ENCODE measurements at regions not wholly inside any gene's neighbourhood (a gene's known extent, or its start where the extent isn't known, plus 50 kb on each side); places are given as distances from the start of the nearest gene placed in this dataset.

GRCh38 chr13:106675311-106675710 lies 107.4 kb upstream of the ARGLU1 start:
- no peak for DNase-seq (ENCODE audit: extremely low read depth, insufficient read length)
- no peak overlapping the region for H3K4me3 ChIP-seq (replicated peaks; ENCODE audit: low read depth, low read length)
- no peaks in the 10 kb centered on the region for H3K27me3 ChIP-seq (replicated peaks; ENCODE audit: control insufficient read depth, insufficient read depth, low read length)
- TF ChIP-seq CTCF (IDR thresholded peaks at IDR 0.05; ENCODE audit: insufficient read depth, low read length, poor library complexity, severe bottlenecking) = no peak
- no peaks in the 10 kb centered on the region for H3K36me3 ChIP-seq (ENCODE audit: control insufficient read depth, insufficient read depth, low read length)

- DNase-seq (ENCODE audit: extremely low read depth, insufficient read length) = no peak
- no peaks in the 10 kb centered on the region for H3K36me3 ChIP-seq (ENCODE audit: control insufficient read depth, insufficient read depth, low read length)
- no peaks in the 10 kb centered on the region for H3K27me3 ChIP-seq (replicated peaks; ENCODE audit: control insufficient read depth, insufficient read depth, low read length)
- no peak overlapping the region for H3K4me3 ChIP-seq (replicated peaks; ENCODE audit: low read depth, low read length)
- no peak for TF ChIP-seq CTCF (IDR thresholded peaks at IDR 0.05; ENCODE audit: insufficient read depth, low read length, poor library complexity, severe bottlenecking)
These were observed 93.0 kb upstream of the ARGLU1 start for GRCh38 chr13:106660746-106661625.

- Histone ChIP-seq H3K36me3 (ENCODE audit: control insufficient read depth, insufficient read depth, low read length) (no peaks in the 10 kb centered on the region), H3K27me3 (replicated peaks; ENCODE audit: control insufficient read depth, insufficient read depth, low read length) (no peaks in the 10 kb centered on the region), H3K4me3 (replicated peaks; ENCODE audit: low read depth, low read length) (no peak overlapping the region)
- no peak for TF ChIP-seq CTCF (IDR thresholded peaks at IDR 0.05; ENCODE audit: insufficient read depth, low read length, poor library complexity, severe bottlenecking)
- DNase-seq (ENCODE audit: extremely low read depth, insufficient read length) = no peak
These were observed 89.2 kb upstream of the ARGLU1 start for GRCh38 chr13:106657104-106657503.

- H3K4me3 ChIP-seq (replicated peaks; ENCODE audit: low read depth, low read length) = no peak overlapping the region
- TF ChIP-seq CTCF (IDR thresholded peaks at IDR 0.05; ENCODE audit: insufficient read depth, low read length, poor library complexity, severe bottlenecking) = no peak
- no peaks in the 10 kb centered on the region for H3K36me3 ChIP-seq (ENCODE audit: control insufficient read depth, insufficient read depth, low read length)
These were observed 88.2 kb upstream of the ARGLU1 start for GRCh38 chr13:106656186-106656585.

DNA sequence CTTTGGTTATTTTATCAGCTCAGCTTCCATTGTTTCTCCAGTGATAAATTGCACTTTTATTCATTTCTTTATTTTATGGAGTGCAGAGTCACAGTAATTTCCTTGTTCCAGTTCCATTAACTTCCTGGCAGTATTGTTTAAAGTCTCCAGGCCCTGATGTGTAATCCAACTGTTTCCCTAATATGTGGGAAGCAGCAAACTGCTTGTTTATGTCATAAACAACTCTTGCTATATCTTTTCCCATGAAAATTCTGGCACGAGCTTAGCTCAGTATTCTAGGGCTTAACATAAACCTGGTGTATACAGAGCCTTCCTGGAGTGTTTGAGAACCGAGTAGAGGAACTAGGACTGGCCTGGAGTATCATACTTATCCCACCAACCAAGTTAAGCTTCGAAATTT lies 83.5 kb upstream of the ARGLU1 start:
- TF ChIP-seq CTCF (IDR thresholded peaks at IDR 0.05; ENCODE audit: insufficient read depth, low read length, poor library complexity, severe bottlenecking) = no peak
- DNase-seq (ENCODE audit: extremely low read depth, insufficient read length) = no peak
- Histone ChIP-seq H3K4me3 (replicated peaks; ENCODE audit: low read depth, low read length) (no peak overlapping the region), H3K27me3 (replicated peaks; ENCODE audit: control insufficient read depth, insufficient read depth, low read length) (no peaks in the 10 kb centered on the region), H3K36me3 (ENCODE audit: control insufficient read depth, insufficient read depth, low read length) (no peaks in the 10 kb centered on the region)

More at GRCh38 chr13:106656186-106656585, 88.2 kb upstream of the ARGLU1 start:
- no peaks in the 10 kb centered on the region for H3K27me3 ChIP-seq (replicated peaks; ENCODE audit: control insufficient read depth, insufficient read depth, low read length)
- DNase-seq (ENCODE audit: extremely low read depth, insufficient read length) = no peak
